HuH-7 (cell line): ENCODE measurements at regions not wholly inside any gene's neighbourhood (a gene's known extent, or its start where the extent isn't known, plus 50 kb on each side); places are given as distances from the start of the nearest gene placed in this dataset.

ENCODE experiments used
- DNase-seq: peaks from one replicate; pipeline ENCODE4 v3.0.0; 2011; ENCODE audit warnings: low spot score

- DNase-seq, result no peak
Measured at GRCh38 chr5:147037515-147038205, 159.1 kb upstream of the PPP2R2B start.

GRCh38 chr5:147040856-147041255 is 162.3 kb upstream of the PPP2R2B start:
- DNase-seq, result no peak

- no peak for DNase-seq
Measured at GRCh38 chr5:147044572-147045273, 166.2 kb upstream of the PPP2R2B start.

GRCh38 chr5:147045290-147045689 is 166.7 kb upstream of the PPP2R2B start:
- no peak for DNase-seq

GRCh38 chr5:147046281-147046680 is 167.7 kb upstream of the PPP2R2B start:
- no peak for DNase-seq

GRCh38 chr5:147046894-147047293 is 168.3 kb upstream of the PPP2R2B start:
- no peak for DNase-seq

GRCh38 chr5:147049764-147050163 is 171.2 kb upstream of the PPP2R2B start:
- no peak for DNase-seq

GRCh38 chr5:147050172-147050571 is 171.6 kb upstream of the PPP2R2B start:
- DNase-seq, result no peak

- DNase-seq, result no peak
Measured at GRCh38 chr5:147051193-147051592, 172.6 kb upstream of the PPP2R2B start.

GRCh38 chr5:147052519-147052918 is 174.0 kb upstream of the PPP2R2B start:
- DNase-seq, result no peak

- DNase-seq, result no peak
Measured at GRCh38 chr5:147055089-147055826, 176.7 kb upstream of the PPP2R2B start.

GRCh38 chr5:147055850-147056566 is 177.5 kb upstream of the PPP2R2B start:
- DNase-seq, result no peak

- DNase-seq, result no peak
Measured at GRCh38 chr5:147057051-147057450, 177.8 kb upstream of the STK32A start.

- DNase-seq, result no peak
Measured at GRCh38 chr5:147061431-147061830, 173.4 kb upstream of the STK32A start.

GRCh38 chr5:147062427-147062826 is 172.4 kb upstream of the STK32A start:
- no peak for DNase-seq

GRCh38 chr5:147063943-147064342 is 170.9 kb upstream of the STK32A start:
- DNase-seq, result no peak

GRCh38 chr5:147065071-147065470 is 169.8 kb upstream of the STK32A start:
- DNase-seq, result no peak

- DNase-seq, result no peak
Measured at GRCh38 chr5:147068998-147069397, 165.8 kb upstream of the STK32A start.

- DNase-seq, result no peak
Measured at GRCh38 chr5:147072622-147073021, 162.2 kb upstream of the STK32A start.

- DNase-seq, result no peak
Measured at GRCh38 chr5:147073098-147073497, 161.7 kb upstream of the STK32A start.

GRCh38 chr5:147075187-147075586 is 159.6 kb upstream of the STK32A start:
- no peak for DNase-seq

GRCh38 chr5:147080391-147080790 is 154.4 kb upstream of the STK32A start:
- no peak for DNase-seq
